ENCODE measurements at regions not wholly inside any gene's neighbourhood (a gene's known extent, or its start where the extent isn't known, plus 50 kb on each side); places are given as distances from the start of the nearest gene placed in this dataset.

- no peak for DNase-seq (ENCODE audit: extremely low read depth, low read depth)
- no peak overlapping the region for H3K4me3 ChIP-seq (replicated peaks; ENCODE audit: low read depth, low read length)
- TF ChIP-seq CTCF (IDR thresholded peaks at IDR 0.05; ENCODE audit: low read depth, low read length, missing control alignments) = no peak
Measured at GRCh38 chr6:156449569-156449968, 327.6 kb upstream of the ARID1B start.

- TF ChIP-seq CTCF (IDR thresholded peaks at IDR 0.05; ENCODE audit: low read depth, low read length, missing control alignments) = no peak
- no peak for DNase-seq (ENCODE audit: extremely low read depth, low read depth)
- no peak overlapping the region for H3K4me3 ChIP-seq (replicated peaks; ENCODE audit: low read depth, low read length)
Measured at GRCh38 chr6:156449128-156449527, 328.1 kb upstream of the ARID1B start.

DNA sequence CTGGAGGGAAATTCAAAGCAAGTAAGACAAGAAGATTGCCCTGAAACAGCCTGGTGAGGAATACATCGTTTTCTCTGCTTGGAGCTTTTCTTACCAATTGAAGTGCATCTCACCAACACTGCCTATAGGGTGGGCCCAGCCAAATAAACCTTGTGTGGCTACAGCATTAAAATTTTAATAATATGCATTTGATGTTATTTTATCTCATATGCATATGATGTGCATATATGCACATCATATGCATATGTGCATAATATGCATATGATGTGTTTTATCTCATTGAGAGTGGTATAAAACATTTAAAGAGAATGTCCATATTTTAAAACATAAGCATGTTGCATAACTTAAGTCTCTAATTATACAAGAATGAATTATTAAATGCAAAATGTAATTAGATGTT, 328.6 kb upstream of the ARID1B start:
- no peak for DNase-seq (ENCODE audit: extremely low read depth, low read depth)
- H3K4me3 ChIP-seq (replicated peaks; ENCODE audit: low read depth, low read length) = no peak overlapping the region
- no peak for TF ChIP-seq CTCF (IDR thresholded peaks at IDR 0.05; ENCODE audit: low read depth, low read length, missing control alignments)

DNA sequence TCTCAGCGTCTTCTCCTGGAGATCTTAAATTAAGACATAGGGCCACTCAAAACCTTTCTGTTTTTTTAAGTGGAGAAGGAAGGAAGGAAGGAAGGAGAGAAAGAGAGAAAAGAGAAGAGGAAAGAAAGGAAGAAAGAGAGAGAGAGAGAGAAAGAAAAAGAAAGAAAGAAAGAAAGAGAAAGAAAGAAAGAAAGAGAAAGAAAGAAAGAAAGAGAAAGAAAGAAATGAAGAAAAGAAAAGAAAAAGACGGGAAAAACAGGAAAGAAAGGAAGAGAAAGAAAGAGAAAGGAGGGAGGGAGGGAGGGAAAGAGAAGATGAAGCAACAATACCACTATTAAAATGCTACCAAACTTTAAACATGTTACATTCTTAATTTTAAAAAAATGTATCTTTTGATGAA, 336.5 kb upstream of the ARID1B start:
- no peak for DNase-seq (ENCODE audit: extremely low read depth, low read depth)
- no peak for TF ChIP-seq CTCF (IDR thresholded peaks at IDR 0.05; ENCODE audit: low read depth, low read length, missing control alignments)
- no peak overlapping the region for H3K4me3 ChIP-seq (replicated peaks; ENCODE audit: low read depth, low read length)

GRCh38 chr6:156438350-156438923, 338.7 kb upstream of the ARID1B start:
- no peak for TF ChIP-seq CTCF (IDR thresholded peaks at IDR 0.05; ENCODE audit: low read depth, low read length, missing control alignments)
- no peak for DNase-seq (ENCODE audit: extremely low read depth, low read depth)
- H3K4me3 ChIP-seq (replicated peaks; ENCODE audit: low read depth, low read length) = no peak overlapping the region

DNA sequence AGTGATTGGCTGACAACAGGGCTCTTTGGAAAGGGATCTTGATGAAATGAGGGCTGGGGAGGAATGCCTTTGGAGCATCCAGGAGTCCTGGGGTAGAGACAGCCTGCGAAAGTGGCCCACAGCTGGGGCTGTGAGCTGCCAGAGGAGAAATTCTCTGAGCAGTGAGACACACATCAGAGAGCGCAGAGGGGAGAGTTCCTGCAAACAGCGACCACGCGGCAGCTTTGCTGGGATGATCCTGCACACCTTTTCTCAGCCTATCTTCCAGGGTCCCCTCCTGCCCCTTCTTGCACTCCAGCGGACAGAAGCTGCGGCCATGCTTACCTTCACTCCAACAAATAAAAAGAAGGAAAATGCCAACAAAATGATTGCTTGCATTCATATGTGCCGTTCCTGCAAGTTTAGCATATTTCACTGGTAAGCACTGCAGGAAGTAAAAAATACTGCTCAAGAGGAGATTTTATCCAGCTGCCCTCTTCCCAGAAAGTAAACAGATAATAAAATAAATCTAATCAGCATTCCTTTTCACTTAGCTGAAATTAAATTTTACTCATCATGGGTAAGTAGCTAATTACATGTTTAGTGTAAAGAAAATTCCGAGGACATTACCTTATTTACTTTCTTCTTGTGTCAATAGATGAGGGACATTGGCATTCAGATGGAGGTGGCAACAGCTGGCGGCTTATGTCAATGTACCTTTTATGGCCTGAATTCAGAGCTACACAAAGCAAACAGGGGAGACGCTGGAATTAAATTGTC, 339.9 kb upstream of the ARID1B start:
- no peak for TF ChIP-seq CTCF (IDR thresholded peaks at IDR 0.05; ENCODE audit: low read depth, low read length, missing control alignments)
- no peak overlapping the region for H3K4me3 ChIP-seq (replicated peaks; ENCODE audit: low read depth, low read length)
- DNase-seq (ENCODE audit: extremely low read depth, low read depth) = no peak
